ENCODE measurements at regions not wholly inside any gene's neighbourhood (a gene's known extent, or its start where the extent isn't known, plus 50 kb on each side); places are given as distances from the start of the nearest gene placed in this dataset.

DNA sequence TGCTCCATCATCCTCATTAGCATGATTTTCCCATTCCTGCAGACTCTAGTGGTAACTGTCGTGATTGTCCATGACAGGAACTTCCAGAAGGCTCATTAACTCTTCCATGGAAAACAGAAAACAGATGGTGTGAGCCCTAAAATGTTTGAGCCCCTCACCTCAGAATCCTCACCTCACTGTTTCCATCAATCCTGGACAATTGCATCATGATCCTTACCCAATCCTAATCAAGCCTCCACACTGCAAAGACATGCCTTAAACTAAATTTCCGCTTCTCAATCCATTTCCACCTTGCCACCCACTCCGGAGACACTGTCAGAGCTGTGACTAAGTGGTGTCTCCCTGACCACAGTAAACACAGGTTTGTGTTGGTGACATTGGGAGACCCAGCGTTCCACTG is 311.0 kb upstream of the JARID2 start:
- no peak for DNase-seq (ENCODE audit: low read depth)

DNA sequence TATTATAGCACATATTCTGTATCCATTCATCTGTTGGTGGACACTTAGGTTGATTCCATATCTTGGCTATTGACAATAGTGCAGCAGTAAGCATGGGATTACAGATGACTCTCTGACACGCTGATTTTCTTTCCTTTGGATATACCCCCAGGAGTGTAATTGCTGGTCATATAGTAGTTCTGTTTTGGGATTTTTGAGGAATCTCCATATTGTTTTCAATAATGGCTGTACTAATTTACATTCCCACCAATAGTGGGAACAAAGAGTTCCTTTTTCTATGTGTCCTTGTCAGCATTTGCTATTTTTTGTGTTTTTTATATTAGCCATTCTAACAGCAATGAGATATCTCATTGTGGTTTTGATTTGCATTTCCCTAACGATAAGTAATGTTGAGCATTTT is 309.0 kb upstream of the JARID2 start:
- no peak for DNase-seq (ENCODE audit: low read depth)

DNA sequence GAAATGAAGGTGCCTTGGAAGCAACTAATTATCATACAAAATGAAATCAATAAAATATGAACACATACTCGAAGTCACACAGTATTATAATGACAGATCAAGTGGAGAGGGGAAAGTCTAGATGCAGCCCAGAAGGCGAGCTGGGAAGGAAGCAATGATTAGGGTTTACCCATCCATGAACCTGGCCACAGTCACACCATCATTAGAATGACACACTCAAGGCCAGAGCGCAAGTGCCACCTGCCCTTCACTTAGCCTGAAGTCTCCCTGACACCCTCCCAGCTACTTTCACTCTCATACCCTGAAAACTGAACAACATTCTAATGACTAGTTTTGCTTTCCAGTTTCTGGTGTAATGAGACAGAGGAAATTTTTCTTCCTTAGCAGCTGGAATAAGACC is 302.8 kb upstream of the JARID2 start:
- DNase-seq (ENCODE audit: low read depth), result no peak

DNA sequence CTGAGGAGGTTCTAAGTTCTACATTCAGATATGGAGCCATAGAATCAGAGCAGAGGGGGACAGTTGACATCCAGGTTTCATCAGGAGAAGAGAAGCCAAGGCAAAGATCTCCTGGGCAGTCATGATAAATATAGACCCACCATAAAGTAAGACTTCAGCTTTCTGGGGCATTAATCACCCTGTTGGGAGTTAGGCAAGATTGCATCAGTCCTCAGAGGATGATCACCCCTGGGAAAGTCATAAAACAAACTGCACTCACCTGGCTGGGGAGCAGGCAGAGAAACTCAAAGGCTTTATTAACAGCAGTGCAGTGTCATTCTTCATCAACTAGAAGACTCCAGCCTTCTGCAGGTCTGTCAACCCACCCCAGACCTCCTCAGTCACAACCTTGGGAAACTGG is 301.3 kb upstream of the JARID2 start:
- DNase-seq (ENCODE audit: low read depth), result no peak

DNA sequence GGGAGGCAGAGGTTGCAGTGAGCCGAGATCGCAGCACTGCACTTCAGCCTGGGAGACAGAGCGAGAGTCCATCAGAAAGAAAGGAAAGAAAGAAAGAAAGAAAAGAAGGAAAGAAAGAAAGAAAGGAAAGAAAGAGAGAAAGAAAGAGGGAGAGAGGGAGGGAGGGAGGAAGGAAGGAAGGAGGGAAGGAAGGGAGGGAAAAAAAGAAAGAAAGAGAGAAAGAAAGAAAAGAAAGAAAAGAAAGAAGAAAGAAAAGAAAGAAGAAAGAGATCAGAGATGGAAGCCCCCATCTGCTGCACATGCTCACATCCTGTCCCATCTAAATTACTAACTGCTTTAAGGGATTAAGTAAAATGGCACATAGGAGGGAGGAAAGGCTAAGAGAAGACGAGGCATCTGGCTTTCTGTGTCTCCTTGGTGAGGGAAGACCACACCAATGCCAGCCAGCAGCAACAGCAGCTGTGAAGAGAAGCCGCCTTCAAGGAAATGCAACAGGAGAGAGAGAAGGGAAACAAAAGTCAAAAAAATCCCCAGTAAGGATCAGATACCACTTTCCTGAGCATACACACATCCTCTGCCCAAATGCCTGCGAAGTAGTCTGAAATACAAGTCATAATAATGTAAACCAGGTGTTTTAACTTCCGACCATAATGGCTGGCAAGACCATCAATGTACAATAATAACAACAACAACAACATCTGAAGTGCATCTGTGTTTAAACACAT is 300.2 kb upstream of the JARID2 start:
- DNase-seq (ENCODE audit: low read depth), result no peak

DNA sequence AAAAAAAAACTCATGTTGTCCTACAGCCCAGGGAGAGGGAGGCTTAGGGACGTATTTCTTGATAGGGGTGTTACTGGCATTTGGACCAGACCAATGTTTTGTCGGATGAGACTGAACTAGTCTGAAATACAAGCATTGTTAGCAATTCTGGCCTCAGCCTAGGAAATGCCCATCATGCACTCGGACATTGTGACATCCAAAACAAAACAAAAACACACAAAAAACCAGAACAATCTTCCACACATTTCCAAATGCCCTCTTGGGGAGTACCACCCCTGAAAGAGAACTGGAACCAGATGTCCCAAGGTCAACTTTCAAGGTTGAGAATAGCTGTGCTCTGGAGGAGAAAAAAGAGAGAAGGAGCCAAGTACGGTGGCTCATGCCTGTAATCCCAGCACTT is 299.1 kb upstream of the JARID2 start:
- DNase-seq (ENCODE audit: low read depth), result no peak

DNA sequence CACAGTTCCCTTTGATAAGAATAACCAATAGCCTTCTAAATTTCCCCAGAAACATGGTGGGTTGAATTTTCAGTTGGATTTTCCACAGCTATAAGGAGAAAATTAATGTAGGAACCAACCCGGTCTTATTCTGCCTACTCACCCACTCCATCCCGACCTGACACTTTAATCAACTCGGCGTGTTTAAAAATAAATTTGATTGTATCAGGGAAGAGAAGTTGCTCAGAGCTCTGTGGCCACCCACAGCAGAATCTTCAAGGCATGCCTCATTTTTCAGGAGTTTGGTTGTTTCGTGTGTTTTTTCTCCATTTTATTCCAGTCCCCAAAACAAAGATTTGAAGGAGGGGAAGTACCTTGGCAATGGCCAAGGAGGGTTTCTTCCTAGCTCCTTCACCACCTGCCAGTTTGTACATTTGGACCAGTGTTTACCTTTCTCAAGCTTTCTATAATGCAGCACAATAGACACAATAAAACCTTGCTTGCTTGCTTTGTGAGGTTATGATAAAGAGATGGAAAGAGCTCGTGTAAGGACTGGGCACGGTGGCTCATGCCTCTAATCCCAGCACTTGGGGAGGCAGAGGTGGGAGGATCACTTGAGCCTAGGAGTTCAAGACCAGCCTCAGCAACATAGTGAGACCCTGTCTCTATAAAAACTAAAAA is 297.2 kb upstream of the JARID2 start:
- no peak for DNase-seq (ENCODE audit: low read depth)

DNA sequence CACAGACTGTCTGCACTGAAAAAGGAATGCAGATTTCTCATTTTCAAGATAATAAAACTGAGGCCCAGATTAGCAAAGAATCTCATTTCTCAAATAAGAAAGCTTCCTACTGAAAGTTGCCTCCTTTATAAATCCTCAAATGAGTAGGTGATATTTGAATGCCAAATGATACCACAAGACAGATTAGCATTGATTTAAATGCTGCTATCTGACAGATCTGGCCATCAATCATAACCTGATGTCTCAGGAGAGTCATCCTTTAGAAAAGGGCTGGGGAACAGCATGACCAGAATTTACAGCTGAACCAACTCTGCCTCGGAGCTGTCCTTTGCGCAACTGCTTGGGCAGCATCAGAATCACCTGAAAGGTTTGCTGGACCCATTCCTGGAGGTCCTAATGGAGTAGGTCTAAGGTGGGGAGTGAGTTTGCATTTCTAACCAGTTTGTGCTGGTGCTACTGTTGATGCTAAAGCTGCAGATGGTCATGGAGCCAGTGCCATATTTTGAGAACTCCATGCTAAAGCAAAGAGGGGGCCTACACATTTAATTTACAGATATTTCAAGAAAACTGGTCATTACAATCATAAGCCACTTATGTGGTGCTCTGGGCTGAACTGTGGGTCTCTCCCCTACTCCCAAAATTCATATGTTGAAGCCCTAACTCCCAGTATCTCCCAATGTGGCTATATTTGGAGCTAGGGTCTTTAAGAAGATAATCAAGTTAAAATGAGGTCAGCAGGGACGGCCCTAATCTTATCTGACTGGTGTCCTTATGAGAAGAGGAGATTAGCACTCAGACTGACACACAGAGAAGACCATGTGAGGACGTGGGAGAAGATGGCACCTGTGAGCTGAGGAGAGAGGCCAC is 295.5 kb upstream of the JARID2 start:
- DNase-seq (ENCODE audit: low read depth), result no peak

DNA sequence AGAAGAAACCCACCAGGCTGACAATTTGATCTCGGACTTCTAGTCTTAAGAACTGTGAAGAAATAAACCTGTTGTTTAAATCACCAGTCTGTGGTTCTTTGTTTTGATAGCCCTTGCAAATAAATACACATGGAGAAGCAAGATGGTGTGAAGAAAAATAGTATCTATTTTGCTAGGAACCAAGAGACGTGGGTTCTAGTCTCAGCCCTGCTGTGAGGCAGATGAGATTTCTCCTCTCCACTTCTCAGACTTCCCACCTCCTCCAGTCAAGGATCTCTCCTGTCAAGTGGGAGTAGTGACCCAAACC is 294.9 kb upstream of the JARID2 start:
- DNase-seq (ENCODE audit: low read depth), result no peak

DNA sequence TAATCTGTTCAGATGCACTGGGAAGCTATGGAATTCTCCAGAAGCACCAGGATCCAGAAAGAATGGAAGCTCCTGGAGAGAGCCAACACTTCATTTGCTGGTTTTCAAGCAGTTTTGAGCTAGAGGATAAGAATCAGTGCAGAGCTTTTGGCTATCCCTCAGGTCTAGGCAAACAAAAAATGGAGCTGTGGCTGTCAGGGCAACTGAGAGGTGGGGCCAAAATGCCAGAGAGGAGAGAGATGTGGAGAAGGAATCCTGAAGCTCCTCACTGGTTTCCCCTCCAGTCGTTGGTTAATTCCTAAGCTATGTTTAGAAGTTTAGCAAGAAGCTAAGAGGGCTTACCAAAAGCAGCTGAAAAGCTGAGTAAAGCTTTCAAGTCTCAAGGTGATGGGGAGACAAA is 294.2 kb upstream of the JARID2 start:
- no peak for DNase-seq (ENCODE audit: low read depth)

DNA sequence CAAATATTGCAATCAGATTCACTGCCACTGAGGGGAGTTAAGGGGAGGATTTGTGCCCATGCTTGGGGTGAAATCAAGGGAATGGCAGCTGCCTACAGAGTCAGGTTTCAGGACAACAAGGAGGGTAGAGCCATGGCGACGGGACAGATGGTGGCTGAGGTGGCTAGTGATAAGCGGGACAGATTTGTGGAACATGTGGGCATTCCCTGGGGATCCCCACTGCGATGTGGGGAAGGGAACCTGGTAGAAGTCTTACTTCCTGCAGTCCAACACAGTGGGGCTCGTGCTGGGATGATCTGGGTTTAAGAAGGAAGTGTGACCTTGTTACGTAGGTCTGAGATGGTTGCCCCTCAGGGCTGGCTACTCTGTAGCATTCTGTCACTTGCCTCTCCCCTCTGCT is 292.0 kb upstream of the JARID2 start:
- DNase-seq (ENCODE audit: low read depth), result no peak

DNA sequence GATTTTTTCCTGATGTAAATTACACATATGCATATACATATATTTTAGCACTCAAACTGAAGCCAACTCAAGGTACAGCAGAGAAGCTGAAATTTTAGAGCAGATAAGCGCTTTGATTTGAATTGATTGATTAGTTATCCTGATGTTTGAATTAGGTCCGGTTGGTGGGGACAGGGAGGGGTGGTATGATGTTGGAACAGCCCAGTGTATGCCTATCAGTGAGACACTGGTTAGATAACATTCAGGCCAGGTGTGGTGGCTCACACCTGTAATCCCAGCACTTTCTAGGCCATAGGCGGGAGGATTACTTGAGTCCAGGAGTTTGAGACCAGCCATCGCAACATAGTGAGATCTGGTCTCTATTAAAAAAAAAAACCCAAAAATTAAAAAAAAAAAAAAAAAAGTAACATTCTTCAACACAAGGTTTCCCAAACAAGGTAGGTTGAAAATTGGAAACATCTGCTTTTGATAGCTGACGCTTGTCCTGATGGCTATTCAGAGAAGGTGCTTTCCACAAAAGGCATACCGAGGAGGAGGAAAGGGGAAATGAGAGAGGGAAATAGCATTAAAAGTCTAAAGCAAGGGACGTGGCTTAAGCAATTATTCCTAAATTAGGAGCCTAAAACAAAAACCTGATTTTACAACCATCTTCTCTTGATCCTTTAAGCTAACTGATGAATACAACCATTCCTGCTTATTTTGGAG is 288.4 kb upstream of the JARID2 start:
- DNase-seq (ENCODE audit: low read depth), result no peak

DNA sequence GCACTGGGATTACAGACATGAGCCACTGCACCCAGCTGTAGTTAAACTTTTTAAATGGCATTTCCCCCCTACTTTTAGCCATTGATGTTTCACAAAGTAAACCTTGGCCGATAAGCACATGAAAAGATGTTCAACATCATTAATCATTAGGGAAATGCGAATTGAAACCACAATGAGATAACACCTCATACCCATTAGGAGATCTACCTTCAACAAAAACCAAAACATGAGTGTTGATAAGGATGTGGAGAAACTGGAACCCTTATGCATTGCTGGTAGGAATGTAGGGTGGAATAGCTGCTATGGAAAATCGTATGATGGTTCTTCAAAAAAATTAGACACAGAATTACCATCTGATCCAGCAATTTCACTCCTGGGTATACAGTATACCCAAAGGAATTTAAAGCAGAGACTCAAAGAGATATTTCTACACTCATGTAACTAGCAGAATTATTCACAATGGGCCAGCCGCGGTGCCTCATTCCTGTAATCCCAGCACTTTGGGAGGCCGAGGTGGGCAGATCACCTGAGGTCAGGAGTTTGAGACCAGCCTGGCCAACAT is 286.5 kb upstream of the JARID2 start:
- DNase-seq (ENCODE audit: low read depth), result no peak

DNA sequence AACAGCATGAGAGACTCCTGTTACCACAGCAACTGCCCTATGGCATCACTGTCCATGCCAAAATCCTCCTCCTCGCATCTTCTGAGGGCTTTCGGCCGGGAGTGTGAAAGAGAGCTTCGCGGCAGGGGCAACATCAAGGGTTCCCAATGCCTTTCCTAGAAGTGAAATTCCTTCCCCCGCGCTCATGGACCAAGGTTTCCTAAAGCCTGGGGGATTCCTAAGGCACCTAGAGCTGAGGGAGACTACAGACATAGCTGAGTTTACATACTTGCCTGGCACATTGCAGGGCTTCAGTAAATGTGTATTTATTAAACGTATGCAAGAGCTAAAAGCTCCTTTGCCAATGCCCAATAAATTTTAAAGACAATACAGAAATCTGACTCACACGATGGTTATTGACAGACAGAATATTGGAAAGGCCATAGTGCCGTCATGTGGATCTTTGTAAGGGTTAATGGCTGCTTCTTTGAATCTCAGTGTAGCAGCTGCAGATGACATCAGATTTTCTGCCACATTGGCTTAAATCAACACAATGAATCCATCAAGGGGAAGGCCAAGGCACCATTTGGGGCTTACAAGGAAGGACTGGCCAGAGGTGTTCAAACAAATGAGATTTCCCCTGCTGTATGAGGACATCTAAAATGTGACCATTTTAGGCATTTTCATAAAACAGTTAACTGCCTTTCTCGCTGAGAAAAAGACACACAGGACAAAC is 281.2 kb upstream of the JARID2 start:
- no peak for DNase-seq (ENCODE audit: low read depth)

DNA sequence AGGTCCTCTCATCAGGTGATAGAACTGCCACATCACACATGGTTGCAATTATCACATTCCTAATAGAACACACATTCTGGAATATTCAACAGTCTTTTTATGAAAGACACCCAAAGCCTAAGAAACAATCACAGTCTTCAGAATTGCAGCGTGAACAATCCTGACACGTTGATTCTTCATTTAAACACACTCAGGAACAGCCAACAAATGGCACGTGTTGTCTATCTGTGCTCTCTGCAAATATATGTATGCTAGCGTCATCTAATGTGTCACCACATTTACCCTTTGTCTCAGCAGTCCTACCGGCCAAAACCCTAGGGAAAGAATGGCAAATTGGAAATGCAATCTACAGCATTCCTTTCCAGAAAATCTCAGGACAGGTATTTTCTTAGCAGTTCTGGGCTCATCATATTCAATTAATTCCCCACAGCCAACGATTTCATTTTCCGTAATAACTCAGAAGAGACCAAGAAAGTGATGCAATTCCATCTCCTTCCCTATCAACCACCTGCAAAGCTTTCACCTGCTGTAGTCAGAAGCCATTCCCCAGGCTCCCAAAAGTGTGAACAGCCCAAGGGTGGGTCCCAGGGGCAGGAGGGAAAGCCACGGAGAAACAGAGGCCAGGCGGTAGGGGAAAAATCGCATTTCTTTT is 280.3 kb upstream of the JARID2 start:
- no peak for DNase-seq (ENCODE audit: low read depth)

DNA sequence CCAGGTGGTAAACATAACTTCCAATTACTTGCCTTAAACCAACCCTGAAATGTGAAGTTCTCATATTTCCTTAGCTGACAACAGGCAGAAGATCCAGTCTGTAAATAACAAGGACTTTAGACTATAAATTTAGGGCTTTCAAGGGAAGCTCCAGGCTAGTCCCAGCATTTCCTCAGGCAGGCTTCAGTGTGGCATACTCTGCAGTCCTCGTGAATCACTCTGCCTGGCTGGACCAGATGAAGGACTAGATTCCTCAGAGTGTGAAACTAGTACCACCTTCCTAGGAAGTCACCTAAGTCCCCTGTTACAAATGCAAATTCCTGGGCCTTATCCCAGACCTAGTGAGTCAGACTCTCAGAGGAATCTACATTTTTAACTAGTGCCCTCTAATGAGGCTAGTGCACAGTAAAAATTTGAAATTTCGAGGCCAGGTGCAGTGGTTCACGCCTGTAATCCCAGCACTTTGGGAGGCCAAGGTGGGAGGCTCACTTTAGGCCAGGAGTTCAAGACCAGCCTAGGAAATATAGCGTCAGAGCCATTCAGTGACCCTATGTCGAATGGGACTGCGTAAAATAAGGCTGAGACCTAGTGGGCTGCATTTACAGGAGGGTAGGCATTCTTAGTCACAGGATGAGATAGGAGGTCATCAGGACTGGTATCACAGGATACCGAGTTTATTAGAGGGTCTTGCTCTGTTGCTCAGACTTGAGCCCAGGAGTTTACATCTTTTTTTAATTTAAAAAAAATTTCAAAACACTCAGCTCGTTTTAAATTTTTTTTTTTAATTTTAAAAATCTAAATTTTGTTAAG is 279.6 kb upstream of the JARID2 start:
- peak; percentile 19 for DNase-seq (ENCODE audit: low read depth)

DNA sequence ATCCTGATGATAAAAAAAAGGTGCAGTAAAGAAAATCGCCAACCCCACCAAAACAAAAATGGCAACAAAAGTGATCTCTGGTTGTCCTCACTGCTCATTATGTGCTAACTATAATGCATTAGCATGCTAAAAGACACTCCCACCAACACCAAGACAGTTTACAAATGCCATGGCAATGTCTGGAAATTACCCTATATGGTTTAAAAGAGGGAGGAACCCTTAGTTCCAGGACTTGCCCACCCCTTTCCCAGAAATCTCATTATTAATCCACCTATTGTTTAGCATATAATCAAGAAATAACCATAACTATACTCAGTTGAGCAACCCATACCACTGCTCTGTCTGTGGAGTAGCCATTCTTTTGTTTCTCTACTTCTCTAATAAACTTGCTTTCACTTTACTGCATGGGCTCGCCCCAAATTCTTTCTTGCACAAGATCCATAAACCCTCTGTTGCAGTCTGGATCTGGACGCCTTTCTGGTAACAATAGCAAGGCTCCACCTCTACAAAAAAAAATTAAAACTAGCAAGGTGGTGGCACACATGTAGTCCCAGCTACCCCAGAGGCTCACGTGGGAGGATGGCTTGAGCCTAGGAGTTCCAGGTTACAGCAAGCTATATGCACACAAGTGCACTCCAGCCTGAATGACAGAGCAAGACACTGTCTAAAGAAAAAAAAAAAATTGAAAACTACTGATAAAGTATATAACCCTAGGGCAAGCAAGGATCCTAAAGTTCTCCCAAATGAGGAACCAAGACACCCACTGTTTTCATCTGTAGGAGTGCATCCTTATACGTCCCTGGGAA is 278.8 kb upstream of the JARID2 start:
- no peak for DNase-seq (ENCODE audit: low read depth)

DNA sequence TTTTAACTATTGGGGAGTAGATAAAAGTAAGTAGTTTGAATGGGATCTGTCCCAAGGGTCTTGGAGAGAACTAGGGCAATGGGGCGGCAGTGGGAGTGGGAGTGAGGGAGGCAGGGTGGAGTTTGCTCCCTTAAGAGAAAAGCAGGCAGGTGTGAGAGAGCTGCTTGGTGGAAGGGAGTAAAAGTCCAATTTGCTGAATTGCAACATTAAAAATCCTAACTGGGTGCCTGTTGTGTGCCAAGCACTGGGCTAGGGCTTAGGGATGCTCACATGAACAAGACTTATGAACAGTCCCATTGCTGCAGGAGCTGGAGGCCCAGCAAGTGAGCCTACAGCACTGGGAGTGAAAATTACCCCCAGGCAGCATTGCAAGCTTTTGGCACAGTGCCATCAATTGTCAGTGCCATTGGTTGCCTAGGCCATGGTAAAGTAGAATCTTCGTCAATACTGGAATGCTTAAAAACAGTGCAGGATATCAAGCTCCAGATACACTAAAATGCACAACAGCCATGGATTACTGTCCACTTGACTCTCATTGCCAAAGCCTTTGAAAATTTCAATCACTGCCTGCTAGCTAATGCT is 277.7 kb upstream of the JARID2 start:
- DNase-seq (ENCODE audit: low read depth), result no peak

DNA sequence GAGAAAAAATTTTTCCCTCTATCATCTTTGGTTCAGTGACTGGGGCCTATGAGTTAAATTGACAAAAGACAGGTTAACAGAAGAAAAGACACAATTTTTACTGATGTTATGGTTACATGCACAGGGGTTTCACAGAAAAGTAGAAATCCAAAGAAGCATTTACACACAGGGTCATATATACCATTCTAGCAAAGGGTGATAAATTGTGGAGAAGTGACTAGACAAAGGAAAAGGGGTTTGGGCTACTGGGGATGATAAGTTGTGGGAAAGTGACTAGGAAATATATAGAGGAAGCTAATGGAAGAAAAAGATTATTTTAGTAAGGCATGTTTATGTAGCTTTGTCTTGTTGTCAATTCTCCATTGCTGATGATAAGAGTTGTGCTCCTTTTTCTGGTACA is 276.7 kb upstream of the JARID2 start:
- DNase-seq (ENCODE audit: low read depth), result no peak

All from GM04504 (cell line).